GM19023 (cell line): ENCODE measurements at regions not wholly inside any gene's neighbourhood (a gene's known extent, or its start where the extent isn't known, plus 50 kb on each side); places are given as distances from the start of the nearest gene placed in this dataset.
"Not testable (repeated sequence)": the region's sequence is repeated elsewhere in the genome, so short reads cannot be mapped to it uniquely, and the experiment has no call there.

Source experiments
- ATAC-seq: cut with Tn5 transposase; IDR thresholded peaks from one replicate; pipeline ENCODE4 v1.9.1; 2021; ENCODE audit warnings: mild to moderate bottlenecking, moderate library complexity; ENCODE audit not compliant: unreplicated experiment

- ATAC-seq = not testable (repeated sequence)
Measured at GRCh38 chr3:182431972-182432371, 361.3 kb upstream of the ATP11B start.

GRCh38 chr3:182435860-182436259 is 357.4 kb upstream of the ATP11B start:
- ATAC-seq = no peak

- ATAC-seq = no peak
Measured at GRCh38 chr3:182436547-182436946, 356.8 kb upstream of the ATP11B start.

GRCh38 chr3:182438398-182438797 is 354.9 kb upstream of the ATP11B start:
- no peak for ATAC-seq

GRCh38 chr3:182440101-182440500 is 353.2 kb upstream of the ATP11B start:
- ATAC-seq = no peak

GRCh38 chr3:182445576-182445975 is 347.7 kb upstream of the ATP11B start:
- no peak for ATAC-seq

GRCh38 chr3:182450942-182451787 is 342.1 kb upstream of the ATP11B start:
- ATAC-seq = no peak

- no peak for ATAC-seq
Measured at GRCh38 chr3:182451871-182452270, 341.4 kb upstream of the ATP11B start.

GRCh38 chr3:182455011-182455410 is 338.3 kb upstream of the ATP11B start:
- ATAC-seq = no peak

GRCh38 chr3:182460303-182460702 is 333.0 kb upstream of the ATP11B start:
- ATAC-seq = no peak

- no peak for ATAC-seq
Measured at GRCh38 chr3:182462152-182462551, 331.2 kb upstream of the ATP11B start.

GRCh38 chr3:182464513-182465145 is 328.7 kb upstream of the ATP11B start:
- no peak for ATAC-seq

GRCh38 chr3:182465301-182466185 is 327.8 kb upstream of the ATP11B start:
- ATAC-seq = no peak

- ATAC-seq = no peak
Measured at GRCh38 chr3:182469086-182469485, 324.2 kb upstream of the ATP11B start.

- no peak for ATAC-seq
Measured at GRCh38 chr3:182470187-182470586, 323.1 kb upstream of the ATP11B start.

GRCh38 chr3:182473191-182473710 is 320.1 kb upstream of the ATP11B start:
- ATAC-seq = no peak

- no peak for ATAC-seq
Measured at GRCh38 chr3:182478369-182478768, 314.9 kb upstream of the ATP11B start.

GRCh38 chr3:182479419-182480336 is 313.6 kb upstream of the ATP11B start:
- ATAC-seq = no peak

- ATAC-seq = no peak
Measured at GRCh38 chr3:182482705-182483104, 310.6 kb upstream of the ATP11B start.

- no peak for ATAC-seq
Measured at GRCh38 chr3:182484682-182485081, 308.6 kb upstream of the ATP11B start.
